ENCODE measurements at regions not wholly inside any gene's neighbourhood (a gene's known extent, or its start where the extent isn't known, plus 50 kb on each side); places are given as distances from the start of the nearest gene placed in this dataset.

DNA sequence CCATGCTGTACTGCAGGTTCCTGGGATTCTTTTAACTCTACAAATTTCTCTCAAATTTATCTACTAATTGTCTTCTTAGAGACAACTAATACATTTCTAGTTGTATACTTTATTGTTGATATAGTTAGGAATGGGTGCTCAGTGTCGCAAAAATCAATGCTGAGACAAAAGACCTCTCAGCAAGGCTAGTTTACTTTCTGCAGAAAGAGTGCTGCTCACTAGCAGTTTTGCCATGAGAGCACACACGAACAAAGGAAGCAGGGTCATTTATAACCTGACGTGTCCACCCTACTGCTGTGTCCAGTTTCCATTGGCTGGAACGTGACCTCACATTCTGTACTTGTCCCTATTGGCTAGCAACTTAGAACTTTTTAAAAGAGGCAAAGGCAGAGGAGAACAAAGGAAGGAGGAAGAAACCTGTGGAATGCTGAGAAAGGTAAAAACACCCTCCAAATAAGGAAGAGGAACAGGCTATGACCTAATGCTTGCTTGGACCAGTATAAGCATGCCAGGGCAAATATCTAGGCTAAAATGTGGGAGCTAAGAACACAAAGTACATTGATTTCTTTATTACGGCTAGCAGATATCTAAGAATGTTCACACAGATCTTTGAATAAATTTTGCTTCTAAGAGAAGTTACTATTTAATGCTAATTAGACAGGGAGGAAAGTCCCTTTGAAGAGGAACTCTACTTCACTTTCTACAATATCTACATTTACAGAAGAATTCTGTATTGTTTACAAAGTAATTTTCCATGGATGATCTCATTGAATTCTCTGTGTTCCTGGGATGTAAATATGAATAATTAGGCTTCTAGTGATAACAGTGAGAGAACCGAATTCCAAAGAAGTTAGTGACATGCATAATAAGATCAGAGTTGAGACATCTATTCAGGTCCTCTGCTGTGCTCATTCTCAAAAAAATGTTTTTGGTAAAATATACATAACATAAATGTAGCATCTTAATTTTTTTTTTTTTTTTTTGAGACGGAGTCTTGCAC lies 86.0 kb upstream of the MAP10 start:
- intact Hi-C loops (cut with DNase I): no loop called here
- Histone ChIP-seq H3K27me3 (no peaks in the 10 kb centered on the region), H3K4me1 (no peaks in the 10 kb centered on the region), H3K36me3 (replicated peaks in 1 of 2; ENCODE audit: insufficient read depth in 1 of 2, low read depth in 2 of 2) (no peaks in the 10 kb centered on the region), H3K27ac (no peak overlapping the region), H3K9me3 (no peaks in the 10 kb centered on the region), H3K4me3 (no peak overlapping the region)
- ATAC-seq (no peak), DNase-seq (no peak)
- no peak for TF ChIP-seq POLR2A (IDR thresholded peaks at IDR 0.05)
- TF ChIP-seq, protein P1, sequence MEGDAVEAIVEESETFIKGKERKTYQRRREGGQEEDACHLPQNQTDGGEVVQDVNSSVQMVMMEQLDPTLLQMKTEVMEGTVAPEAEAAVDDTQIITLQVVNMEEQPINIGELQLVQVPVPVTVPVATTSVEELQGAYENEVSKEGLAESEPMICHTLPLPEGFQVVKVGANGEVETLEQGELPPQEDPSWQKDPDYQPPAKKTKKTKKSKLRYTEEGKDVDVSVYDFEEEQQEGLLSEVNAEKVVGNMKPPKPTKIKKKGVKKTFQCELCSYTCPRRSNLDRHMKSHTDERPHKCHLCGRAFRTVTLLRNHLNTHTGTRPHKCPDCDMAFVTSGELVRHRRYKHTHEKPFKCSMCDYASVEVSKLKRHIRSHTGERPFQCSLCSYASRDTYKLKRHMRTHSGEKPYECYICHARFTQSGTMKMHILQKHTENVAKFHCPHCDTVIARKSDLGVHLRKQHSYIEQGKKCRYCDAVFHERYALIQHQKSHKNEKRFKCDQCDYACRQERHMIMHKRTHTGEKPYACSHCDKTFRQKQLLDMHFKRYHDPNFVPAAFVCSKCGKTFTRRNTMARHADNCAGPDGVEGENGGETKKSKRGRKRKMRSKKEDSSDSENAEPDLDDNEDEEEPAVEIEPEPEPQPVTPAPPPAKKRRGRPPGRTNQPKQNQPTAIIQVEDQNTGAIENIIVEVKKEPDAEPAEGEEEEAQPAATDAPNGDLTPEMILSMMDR (IDR thresholded peaks at IDR 0.05): no peak
- WGBS, 2 donors: 59 to 66% methylated on average over 7 of the region's 7 CpGs

DNA sequence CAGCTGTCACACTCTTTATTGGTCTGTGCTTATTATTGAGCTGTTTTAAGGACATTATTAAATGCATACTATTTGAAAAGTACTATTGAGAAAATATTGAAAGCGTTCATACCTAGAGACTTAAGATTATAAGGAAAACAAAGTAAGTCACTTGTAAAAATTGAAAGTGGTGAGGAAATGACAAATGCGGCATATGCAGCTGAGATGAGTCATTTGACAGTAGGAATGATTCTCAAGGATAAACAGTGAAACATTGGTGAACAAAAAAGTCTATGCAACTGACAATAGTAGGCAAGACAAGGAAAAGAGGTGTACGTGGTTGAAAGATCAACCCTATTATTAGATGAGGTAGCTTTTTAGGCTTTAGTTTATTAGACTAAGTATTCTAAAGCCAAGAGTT lies 82.6 kb upstream of the MAP10 start:
- DNase-seq (no peak), ATAC-seq (no peak)
- no peak overlapping the region for H3K27ac ChIP-seq
- H3K36me3 ChIP-seq (replicated peaks in 1 of 2; ENCODE audit: insufficient read depth in 1 of 2, low read depth in 2 of 2): no peaks in the 10 kb centered on the region
- no peaks in the 10 kb centered on the region for H3K27me3 ChIP-seq
- H3K4me1 ChIP-seq: no peaks in the 10 kb centered on the region
- TF ChIP-seq, protein P1 (IDR thresholded peaks at IDR 0.05): no peak
- no peak for TF ChIP-seq POLR2A (IDR thresholded peaks at IDR 0.05)
- intact Hi-C loops (cut with DNase I): no loop called here
- 84 to 85% methylated on average over 3 of the region's 3 CpGs for WGBS, 2 donors
- H3K4me3 ChIP-seq: no peak overlapping the region
- no peaks in the 10 kb centered on the region for H3K9me3 ChIP-seq

DNA sequence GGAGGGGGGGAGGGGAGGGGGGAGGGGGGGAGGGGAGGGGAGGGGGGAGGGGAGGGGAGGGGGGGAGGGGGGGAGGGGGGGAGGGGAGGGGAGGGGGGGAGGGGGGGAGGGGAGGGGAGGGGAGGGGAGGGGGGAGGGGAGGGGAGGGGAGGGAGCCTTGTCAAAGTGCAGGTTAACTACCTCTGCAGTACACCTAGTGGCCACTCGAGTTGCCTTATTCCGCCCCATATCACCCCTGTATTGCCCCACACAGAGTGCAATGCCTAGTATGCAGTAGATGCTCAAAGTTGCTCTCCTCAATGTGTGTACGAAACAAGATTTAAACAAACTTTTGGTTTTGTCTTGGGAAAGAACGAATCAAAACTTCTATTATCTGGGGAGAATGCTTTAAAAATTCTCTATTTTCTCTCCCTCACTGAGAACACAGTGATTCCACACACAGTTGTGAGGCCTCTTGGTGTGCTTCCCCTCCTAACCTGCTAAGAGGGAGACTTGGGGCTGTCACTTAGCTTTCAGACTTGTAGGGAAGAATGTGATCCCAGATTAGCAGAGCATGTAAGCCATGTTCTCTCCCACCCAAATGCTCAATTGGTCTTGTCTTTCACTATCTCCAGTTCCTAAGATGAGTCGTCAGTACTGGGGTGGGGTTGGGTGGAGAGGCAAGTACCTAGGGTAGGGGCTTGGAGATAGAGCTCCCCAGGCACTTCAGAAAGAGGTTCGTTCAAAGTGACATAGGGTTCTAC lies 79.7 kb upstream of the MAP10 start:
- Histone ChIP-seq H3K4me1 (no peaks in the 10 kb centered on the region), H3K36me3 (replicated peaks in 1 of 2; ENCODE audit: insufficient read depth in 1 of 2, low read depth in 2 of 2) (no peaks in the 10 kb centered on the region), H3K4me3 (no peak overlapping the region), H3K9me3 (no peaks in the 10 kb centered on the region), H3K27ac (no peak overlapping the region), H3K27me3 (no peaks in the 10 kb centered on the region)
- intact Hi-C loops (cut with DNase I): no loop called here
- TF ChIP-seq POLR2A (IDR thresholded peaks at IDR 0.05): no peak
- TF ChIP-seq, protein P1 (IDR thresholded peaks at IDR 0.05): no peak
- WGBS, 2 donors: 74 to 82% methylated on average over 4 to 6 of the region's 6 CpGs
- DNase-seq (no peak), ATAC-seq (no peak)

- 58 to 83% methylated on average over 8 of the region's 8 CpGs for WGBS, 2 donors
- no peak for DNase-seq
- no peak overlapping the region for H3K27ac ChIP-seq
- intact Hi-C loops (cut with DNase I): no loop called here
- ATAC-seq: no peak
- TF ChIP-seq, protein P1 (IDR thresholded peaks at IDR 0.05): no peak
- TF ChIP-seq POLR2A (IDR thresholded peaks at IDR 0.05): no peak
- no peaks in the 10 kb centered on the region for H3K4me1 ChIP-seq
- H3K27me3 ChIP-seq: no peaks in the 10 kb centered on the region
- H3K9me3 ChIP-seq: no peaks in the 10 kb centered on the region
- H3K36me3 ChIP-seq (replicated peaks in 1 of 2; ENCODE audit: insufficient read depth in 1 of 2, low read depth in 2 of 2): no peaks in the 10 kb centered on the region
- H3K4me3 ChIP-seq: no peak overlapping the region
Measured at GRCh38 chr1:232726048-232726779, 79.0 kb upstream of the MAP10 start.

All from body of pancreas (tissue), 4 donors.